GM19328 (cell line): ENCODE measurements at regions not wholly inside any gene's neighbourhood (a gene's known extent, or its start where the extent isn't known, plus 50 kb on each side); places are given as distances from the start of the nearest gene placed in this dataset.
"Not testable (repeated sequence)": the region's sequence is repeated elsewhere in the genome, so short reads cannot be mapped to it uniquely, and the experiment has no call there.

Experiments
- ATAC-seq: cut with Tn5 transposase; IDR thresholded peaks from one replicate; pipeline ENCODE4 v1.9.1; 2021; ENCODE audit warnings: mild to moderate bottlenecking, moderate library complexity; ENCODE audit not compliant: unreplicated experiment

- ATAC-seq, result no peak
Observed at GRCh38 chr22:47617186-47617585, 854.7 kb downstream of the TBC1D22A start.

- ATAC-seq, result no peak
Observed at GRCh38 chr22:47616396-47617020, 854.1 kb downstream of the TBC1D22A start.

DNA sequence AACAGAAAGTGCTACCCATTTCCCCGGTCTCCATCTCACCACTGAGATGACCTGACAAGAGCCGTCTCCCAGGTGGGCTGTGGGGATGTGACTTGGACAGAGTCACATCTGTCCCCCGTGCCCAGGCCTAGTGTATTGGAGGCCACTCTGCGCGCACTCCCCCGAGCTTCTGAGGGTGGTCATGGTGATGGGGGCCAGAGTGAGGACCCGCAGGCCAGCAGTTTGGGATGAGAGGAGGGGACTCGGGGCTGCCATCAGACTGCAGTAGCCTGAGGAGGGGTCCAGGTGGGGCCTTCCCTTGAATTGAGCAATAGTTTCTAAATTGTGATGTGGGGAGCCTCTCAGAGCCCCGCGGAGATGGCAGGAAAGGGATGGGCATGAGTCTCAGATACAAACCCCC is 852.6 kb downstream of the TBC1D22A start:
- ATAC-seq, result no peak

DNA sequence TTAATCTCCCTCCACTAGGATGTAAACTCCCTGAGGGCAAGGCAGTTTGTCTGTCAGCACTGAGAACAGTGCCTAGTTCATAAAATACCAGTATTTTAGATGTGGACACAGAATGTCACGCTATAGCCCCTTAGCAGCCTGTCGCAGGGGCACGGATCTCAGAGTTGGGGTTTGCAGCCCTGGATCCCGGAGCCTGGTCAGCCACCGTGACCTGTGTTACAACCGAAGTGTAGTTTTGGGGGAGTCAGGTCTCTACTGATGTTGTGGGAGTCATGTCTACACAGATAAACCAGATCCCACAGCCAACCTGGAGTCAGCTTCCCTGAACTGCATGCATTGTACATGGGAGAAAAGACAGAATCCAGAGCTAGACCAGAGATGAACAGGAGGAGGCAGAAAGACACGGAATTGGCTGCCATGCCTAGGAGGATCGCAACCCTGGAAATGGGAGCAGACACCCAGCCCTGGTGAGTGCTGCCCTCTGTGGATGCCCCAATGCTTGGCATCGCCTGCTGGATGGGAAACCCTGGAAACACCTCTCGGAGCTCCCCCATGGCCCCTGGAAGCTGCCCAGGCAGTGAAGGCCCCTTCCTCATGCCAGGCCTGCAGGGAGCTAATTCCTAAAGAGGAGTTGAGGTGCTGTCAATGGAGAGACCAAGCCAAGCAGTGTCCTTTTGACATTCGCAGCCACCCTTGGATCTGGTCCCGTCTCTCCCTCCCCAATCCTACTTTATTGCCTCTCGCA is 851.3 kb downstream of the TBC1D22A start:
- no peak for ATAC-seq

- ATAC-seq, result not testable (repeated sequence)
Observed at GRCh38 chr22:47613181-47613580, 850.7 kb downstream of the TBC1D22A start.

DNA sequence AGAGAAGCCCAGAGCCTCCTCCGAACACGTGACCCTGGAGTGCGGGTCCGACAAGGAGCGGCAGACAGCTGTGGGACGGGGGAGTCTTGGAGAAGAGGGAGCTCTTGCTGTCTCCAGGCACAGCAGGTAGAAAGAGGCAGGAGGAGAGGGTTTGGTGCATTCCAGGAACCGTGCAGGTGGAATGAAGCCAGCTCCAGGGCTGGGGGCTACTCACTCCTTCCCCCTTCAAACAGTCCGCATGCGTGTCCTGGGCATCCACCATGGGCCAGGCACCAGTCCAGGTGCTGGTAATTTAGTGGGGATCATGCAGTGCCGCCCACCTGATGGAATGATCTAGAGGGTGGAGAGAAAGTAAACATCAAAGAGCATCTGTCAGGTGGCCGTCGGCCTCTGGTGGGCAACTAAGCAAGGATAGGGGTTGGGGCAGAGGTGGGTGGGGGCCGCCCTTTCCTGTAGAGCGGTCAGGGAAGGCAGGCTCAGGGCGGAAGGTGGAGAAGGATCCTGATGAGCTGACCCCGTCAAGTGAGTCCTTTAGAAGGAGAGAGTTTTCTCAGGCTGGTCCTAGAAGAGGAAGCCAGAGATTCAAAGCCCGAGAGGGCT is 850.0 kb downstream of the TBC1D22A start:
- no peak for ATAC-seq

DNA sequence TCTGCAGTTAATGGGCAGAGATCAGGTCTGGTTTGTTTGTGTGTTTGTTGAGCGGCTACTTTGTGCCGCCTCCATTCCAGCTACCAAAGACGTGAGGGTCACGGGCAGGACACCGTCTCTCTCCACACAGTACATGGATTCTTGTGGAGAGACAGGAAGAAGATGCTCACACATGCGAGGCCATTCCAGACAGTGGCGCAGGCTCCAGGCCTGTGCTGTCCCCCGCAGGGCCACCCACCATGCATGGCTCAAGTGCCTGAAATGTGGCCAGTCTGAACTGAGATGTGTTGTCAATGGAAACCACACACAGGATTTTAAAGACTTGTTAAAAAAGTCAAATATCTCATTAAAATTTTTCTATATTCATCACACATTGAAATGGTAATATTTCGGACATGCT is 848.3 kb downstream of the TBC1D22A start:
- no peak for ATAC-seq

- no peak for ATAC-seq
Observed at GRCh38 chr22:47610281-47610680, 847.8 kb downstream of the TBC1D22A start.

DNA sequence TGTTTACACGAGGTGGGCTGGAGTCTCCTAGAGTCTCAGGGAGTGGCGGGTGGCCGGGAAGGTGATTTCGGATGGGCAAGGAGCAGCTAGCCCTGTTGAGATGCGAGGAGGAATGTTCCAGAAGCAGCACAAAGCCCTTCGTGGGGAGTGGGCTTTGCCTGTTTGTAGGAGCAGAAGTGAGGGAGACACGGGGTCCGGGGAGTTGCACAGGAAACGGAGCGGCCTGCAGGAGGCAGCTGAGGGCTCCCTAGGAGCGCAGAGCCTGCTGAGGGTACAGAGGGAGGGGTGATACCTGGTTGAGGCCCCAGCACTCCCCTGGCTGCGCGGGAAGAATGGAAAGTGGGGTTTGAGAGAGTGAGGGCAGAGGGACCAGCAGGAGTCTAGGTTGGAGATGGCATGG is 847.2 kb downstream of the TBC1D22A start:
- no peak for ATAC-seq

GRCh38 chr22:47608421-47608820 is 846.0 kb downstream of the TBC1D22A start:
- no peak for ATAC-seq

DNA sequence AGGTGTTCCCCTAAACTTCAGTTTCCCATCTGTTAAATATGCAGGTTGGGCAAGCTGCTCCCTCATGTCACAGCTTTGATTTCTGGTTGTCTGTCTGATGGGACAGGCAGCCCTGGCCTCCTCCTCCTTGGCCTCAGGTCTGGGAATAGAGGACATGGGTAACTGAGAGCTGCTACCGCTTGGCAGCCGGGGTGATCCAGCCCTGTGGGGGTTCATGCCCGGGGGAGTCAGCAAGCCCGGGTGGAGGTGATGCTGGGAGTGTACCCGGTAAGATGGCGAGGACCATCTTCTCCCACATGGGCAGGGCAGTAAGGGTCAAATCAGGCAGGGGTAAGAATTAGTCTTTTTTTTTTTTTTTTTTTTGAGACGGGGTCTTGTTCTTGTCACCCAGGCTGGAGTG is 845.0 kb downstream of the TBC1D22A start:
- ATAC-seq, result no peak

DNA sequence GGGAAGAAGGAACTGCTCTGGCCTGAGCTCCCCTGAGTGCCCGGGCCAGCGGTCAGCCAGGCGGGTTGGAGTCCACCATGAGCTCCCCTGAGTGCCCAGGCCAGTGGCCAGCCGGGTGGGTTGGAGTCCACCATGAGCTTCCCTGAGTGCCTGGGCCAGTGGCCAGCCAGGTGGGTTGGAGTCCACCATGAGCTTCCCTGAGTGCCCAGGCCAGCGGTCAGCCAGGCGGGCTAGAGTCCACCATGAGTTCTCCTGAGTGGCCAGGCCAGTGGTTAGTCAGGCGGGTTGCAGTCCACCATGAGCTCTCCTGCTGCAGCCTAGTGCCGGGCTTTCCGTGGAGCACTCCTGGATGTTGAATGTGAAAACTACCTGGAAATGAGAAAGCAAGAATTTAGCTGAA is 844.0 kb downstream of the TBC1D22A start:
- ATAC-seq, result no peak

GRCh38 chr22:47605886-47606285 is 843.4 kb downstream of the TBC1D22A start:
- no peak for ATAC-seq

- ATAC-seq, result no peak
Observed at GRCh38 chr22:47605441-47605840, 843.0 kb downstream of the TBC1D22A start.

- ATAC-seq, result no peak
Observed at GRCh38 chr22:47604563-47604962, 842.1 kb downstream of the TBC1D22A start.

DNA sequence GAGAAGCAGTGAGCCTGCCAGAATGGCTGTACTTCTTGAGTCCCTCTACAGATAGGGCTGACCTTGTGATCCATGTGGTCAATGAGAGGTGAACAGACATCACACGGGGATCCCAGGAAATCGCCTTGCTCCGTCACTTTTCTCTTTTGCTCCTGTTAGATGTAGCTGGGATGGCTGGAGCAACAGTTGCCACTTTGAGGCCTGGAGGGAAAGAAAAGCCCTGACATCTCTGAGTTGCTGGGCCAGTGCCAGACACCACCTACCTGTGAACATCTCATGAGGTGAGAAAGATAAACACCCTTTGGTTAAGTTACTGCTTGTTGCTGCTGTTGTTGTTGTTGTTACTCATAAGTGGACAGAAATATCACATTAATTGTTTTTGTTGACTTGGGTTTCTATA is 840.3 kb downstream of the TBC1D22A start:
- no peak for ATAC-seq

GRCh38 chr22:47601666-47602065 is 839.2 kb downstream of the TBC1D22A start:
- no peak for ATAC-seq

- ATAC-seq, result no peak
Observed at GRCh38 chr22:47600791-47601625, 838.6 kb downstream of the TBC1D22A start.

- ATAC-seq, result no peak
Observed at GRCh38 chr22:47600281-47600680, 837.8 kb downstream of the TBC1D22A start.

DNA sequence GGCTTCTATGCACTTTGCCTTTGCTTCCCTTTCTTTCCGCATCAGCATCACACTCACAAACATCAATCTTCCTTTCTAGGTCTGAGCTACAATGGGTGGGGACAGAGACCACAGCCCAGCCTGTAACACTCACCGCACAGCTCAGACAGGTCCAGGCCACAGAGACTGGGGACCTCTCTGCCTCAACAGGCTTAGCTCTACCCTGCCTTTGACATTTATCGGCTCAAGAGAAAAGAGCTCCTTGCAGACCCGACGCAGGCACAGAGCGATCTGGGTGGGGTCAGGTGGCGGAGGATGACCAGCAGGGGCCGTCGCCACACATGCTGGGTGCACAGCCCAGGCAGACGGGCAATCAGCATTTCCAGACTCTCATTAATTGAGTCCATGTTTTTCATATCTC is 837.3 kb downstream of the TBC1D22A start:
- no peak for ATAC-seq

DNA sequence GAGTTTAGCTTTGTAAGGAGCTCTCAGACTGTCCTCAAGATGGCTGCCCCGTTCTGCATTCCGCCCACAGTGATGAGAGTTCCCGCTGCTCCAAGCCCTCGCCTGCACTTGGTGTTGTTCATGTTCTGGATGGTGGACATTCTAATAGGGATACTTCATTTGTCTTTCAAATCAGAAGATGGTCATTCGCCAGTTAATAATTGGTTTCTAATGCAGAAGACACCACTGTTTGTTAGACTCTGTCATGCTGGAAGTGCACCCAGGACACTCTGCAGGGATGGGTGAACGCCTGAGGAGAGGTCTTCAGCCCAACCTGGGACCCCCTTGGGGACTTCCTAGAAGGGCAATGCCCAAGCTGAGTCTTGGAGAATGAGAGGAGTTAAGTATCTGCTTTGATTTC is 836.4 kb downstream of the TBC1D22A start:
- no peak for ATAC-seq
